ENCODE measurements at regions not wholly inside any gene's neighbourhood (a gene's known extent, or its start where the extent isn't known, plus 50 kb on each side); places are given as distances from the start of the nearest gene placed in this dataset.
"Not testable (repeated sequence)": the region's sequence is repeated elsewhere in the genome, so short reads cannot be mapped to it uniquely, and the experiment has no call there.

- H3K4me3 ChIP-seq; H3K36me3 ChIP-seq (ENCODE audit: low read depth, missing control alignments); H3K27ac ChIP-seq; intact Hi-C loops (cut with DNase I; ENCODE audit: low total_unique reads); DNase-seq; H3K27me3 ChIP-seq; H3K9me3 ChIP-seq; H3K4me1 ChIP-seq: not testable (repeated sequence)
- 69 to 73% methylated on average over 8 to 9 of the region's 9 CpGs for WGBS, 2 donors
Observed at GRCh38 chr17:21781666-21782024, 89.3 kb downstream of the KCNJ18 start.

GRCh38 chr17:21782107-21782506, 89.8 kb downstream of the KCNJ18 start:
- WGBS, 2 donors = 82 to 84% methylated on average over 5 to 6 of the region's 9 CpGs
- H3K27me3 ChIP-seq; H3K4me3 ChIP-seq; H3K9me3 ChIP-seq; intact Hi-C loops (cut with DNase I; ENCODE audit: low total_unique reads); H3K36me3 ChIP-seq (ENCODE audit: low read depth, missing control alignments); H3K27ac ChIP-seq; H3K4me1 ChIP-seq; DNase-seq: not testable (repeated sequence)

- H3K36me3 ChIP-seq (ENCODE audit: low read depth, missing control alignments); H3K27ac ChIP-seq; H3K9me3 ChIP-seq; H3K4me1 ChIP-seq; DNase-seq; H3K27me3 ChIP-seq; H3K4me3 ChIP-seq; intact Hi-C loops (cut with DNase I; ENCODE audit: low total_unique reads): not testable (repeated sequence)
- WGBS, 2 donors = 85 to 100% methylated on average over 1 to 6 of the region's 6 CpGs
Observed at GRCh38 chr17:21782604-21783003, 90.3 kb downstream of the KCNJ18 start.

- WGBS, 2 donors = 78 to 88% methylated on average over 4 to 5 of the region's 8 CpGs
- not testable (repeated sequence) for DNase-seq
Observed at GRCh38 chr17:21783017-21783416, 90.7 kb downstream of the KCNJ18 start.

DNA sequence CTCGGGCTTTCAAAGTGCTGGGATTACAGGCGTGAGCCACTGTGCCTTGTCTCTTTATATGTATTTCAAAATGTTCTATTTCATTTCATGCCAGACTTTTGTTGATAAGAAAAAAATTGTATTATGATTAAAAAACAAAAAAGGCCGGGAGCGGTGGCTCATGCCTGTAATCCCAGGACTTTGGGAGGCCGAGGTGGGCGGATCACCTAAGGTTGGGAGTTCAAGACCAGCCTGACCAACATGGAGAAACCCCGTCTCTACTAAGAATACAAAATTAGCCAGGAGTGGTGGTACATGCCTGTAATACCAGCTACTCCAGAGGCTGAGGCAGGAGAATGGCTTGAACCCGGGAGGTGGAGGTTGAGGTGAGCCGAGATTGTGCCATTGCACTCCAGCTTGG, 121.9 kb downstream of the KCNJ18 start:
- H3K4me1 ChIP-seq; H3K9me3 ChIP-seq; H3K36me3 ChIP-seq (ENCODE audit: low read depth, missing control alignments); H3K27me3 ChIP-seq; H3K27ac ChIP-seq; H3K4me3 ChIP-seq; intact Hi-C loops (cut with DNase I; ENCODE audit: low total_unique reads); DNase-seq: not testable (repeated sequence)
- WGBS, 2 donors = 82 to 86% methylated on average over 9 of the region's 9 CpGs

More at GRCh38 chr17:21783017-21783416, 90.7 kb downstream of the KCNJ18 start:
- H3K27ac ChIP-seq; H3K9me3 ChIP-seq; H3K4me1 ChIP-seq; H3K27me3 ChIP-seq; H3K36me3 ChIP-seq (ENCODE audit: low read depth, missing control alignments); H3K4me3 ChIP-seq; intact Hi-C loops (cut with DNase I; ENCODE audit: low total_unique reads): not testable (repeated sequence)

GRCh38 chr17:21814776-21815175, 122.5 kb downstream of the KCNJ18 start:
- no peak overlapping the region for H3K4me3 ChIP-seq
- no peaks in the 10 kb centered on the region for H3K9me3 ChIP-seq
- TF ChIP-seq POLR2A (IDR thresholded peaks at IDR 0.05) = no peak
- TF ChIP-seq, protein P1, sequence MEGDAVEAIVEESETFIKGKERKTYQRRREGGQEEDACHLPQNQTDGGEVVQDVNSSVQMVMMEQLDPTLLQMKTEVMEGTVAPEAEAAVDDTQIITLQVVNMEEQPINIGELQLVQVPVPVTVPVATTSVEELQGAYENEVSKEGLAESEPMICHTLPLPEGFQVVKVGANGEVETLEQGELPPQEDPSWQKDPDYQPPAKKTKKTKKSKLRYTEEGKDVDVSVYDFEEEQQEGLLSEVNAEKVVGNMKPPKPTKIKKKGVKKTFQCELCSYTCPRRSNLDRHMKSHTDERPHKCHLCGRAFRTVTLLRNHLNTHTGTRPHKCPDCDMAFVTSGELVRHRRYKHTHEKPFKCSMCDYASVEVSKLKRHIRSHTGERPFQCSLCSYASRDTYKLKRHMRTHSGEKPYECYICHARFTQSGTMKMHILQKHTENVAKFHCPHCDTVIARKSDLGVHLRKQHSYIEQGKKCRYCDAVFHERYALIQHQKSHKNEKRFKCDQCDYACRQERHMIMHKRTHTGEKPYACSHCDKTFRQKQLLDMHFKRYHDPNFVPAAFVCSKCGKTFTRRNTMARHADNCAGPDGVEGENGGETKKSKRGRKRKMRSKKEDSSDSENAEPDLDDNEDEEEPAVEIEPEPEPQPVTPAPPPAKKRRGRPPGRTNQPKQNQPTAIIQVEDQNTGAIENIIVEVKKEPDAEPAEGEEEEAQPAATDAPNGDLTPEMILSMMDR (IDR thresholded peaks at IDR 0.05) = no peak
- no peaks in the 10 kb centered on the region for H3K27me3 ChIP-seq
- whole genome bisulfite sequencing, 2 donors = 84 to 88% methylated on average over 9 of the region's 9 CpGs
- no peaks in the 10 kb centered on the region for H3K36me3 ChIP-seq (ENCODE audit: low read depth, missing control alignments)
- H3K27ac ChIP-seq = no peak overlapping the region
- no peaks in the 10 kb centered on the region for H3K4me1 ChIP-seq
- intact Hi-C loops (cut with DNase I; ENCODE audit: low total_unique reads) = no loop called here
- DNase-seq = no peak

DNA sequence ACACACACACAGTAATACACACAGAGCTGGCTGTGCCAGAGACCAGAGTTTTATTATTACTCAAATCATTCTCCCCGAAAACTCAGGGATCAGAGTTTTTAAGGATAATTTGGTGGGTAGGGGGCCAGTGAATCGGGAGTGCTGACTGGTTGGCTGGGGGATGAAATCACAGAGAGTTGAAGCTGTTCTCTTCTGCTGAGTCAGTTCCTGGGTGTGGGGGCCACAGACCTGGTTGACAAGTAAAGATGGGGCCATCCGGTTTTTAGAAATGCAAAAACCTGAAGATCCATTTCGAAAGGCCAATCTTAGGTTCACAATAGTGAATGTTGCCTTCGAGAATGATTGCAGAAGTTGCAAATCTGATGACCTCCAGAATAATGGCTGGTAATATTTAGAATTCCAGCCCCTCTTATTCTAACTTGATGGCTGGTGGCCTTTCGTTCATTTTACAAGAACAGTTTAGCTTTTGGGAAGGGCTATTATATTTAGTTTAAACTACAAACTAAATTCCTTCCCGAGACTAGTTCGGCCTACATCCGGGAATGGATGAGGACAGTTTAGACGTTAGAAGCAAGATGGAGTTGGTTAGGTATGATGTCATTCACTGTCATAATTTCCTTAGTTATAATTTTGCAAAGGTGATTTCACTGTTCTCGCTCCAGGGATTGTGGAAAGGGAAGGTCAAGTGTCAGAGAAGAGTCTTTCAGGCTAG, 123.2 kb downstream of the KCNJ18 start:
- H3K27me3 ChIP-seq = no peaks in the 10 kb centered on the region
- TF ChIP-seq, protein P1 (IDR thresholded peaks at IDR 0.05) = no peak
- TF ChIP-seq POLR2A (IDR thresholded peaks at IDR 0.05) = no peak
- H3K4me3 ChIP-seq = no peak overlapping the region
- H3K36me3 ChIP-seq (ENCODE audit: low read depth, missing control alignments) = no peaks in the 10 kb centered on the region
- intact Hi-C loops (cut with DNase I; ENCODE audit: low total_unique reads) = no loop called here
- H3K4me1 ChIP-seq = no peaks in the 10 kb centered on the region
- no peak overlapping the region for H3K27ac ChIP-seq
- WGBS, 2 donors = 82 to 83% methylated on average over 11 of the region's 11 CpGs
- H3K9me3 ChIP-seq = no peaks in the 10 kb centered on the region
- DNase-seq = no peak
